K562 (cell line): ENCODE measurements at regions not wholly inside any gene's neighbourhood (a gene's known extent, or its start where the extent isn't known, plus 50 kb on each side); places are given as distances from the start of the nearest gene placed in this dataset.

Experiments used
- CEBPB ChIP-seq: fragments of 450-650 bp; IDR thresholded peaks from 2 replicates; pipeline ENCODE4 v1.6.1; 2016; ENCODE audit warnings: missing genetic modification characterization, missing compliant biosample characterization
- ELF4 ChIP-seq: fragments of 450-650 bp; formaldehyde crosslinking; IDR thresholded peaks from 2 replicates; pipeline ENCODE4 v1.4.0; 2022; ENCODE audit warnings: missing genetic modification characterization
- GTF2A2 ChIP-seq: IDR thresholded peaks from 2 replicates; pipeline ENCODE4 v1.6.1; 2016; ENCODE audit warnings: mild to moderate bottlenecking, missing genetic modification characterization, missing compliant biosample characterization
- HNRNPL ChIP-seq: fragments of 200-400 bp; formaldehyde crosslinking; IDR thresholded peaks from 2 replicates; pipeline ENCODE4 v1.6.1; 2017; ENCODE audit warnings: low read depth, mild to moderate bottlenecking, low read length
- MXI1 ChIP-seq: IDR thresholded peaks from 2 replicates; pipeline ENCODE4 v1.6.1; 2011; ENCODE audit warnings: low read depth, mild to moderate bottlenecking, improper control_type of control experiment, low read length
- SIN3A ChIP-seq, 2 experiments: fragments of 150-350 bp in 1 of 2; IDR thresholded peaks; 2 replicates each; pipeline ENCODE4 v1.6.1; 2011 to 2016; ENCODE audit warnings: borderline replicate concordance in 2 of 2, low read depth in 2 of 2, low read length in 2 of 2, mild to moderate bottlenecking in 2 of 2, moderate library complexity in 2 of 2; ENCODE audit not compliant: control insufficient read depth in 1 of 2
- ZBTB1 ChIP-seq: sonication (generic); formaldehyde crosslinking; IDR thresholded peaks from 2 replicates; pipeline ENCODE4 v1.8.1; 2023; ENCODE audit warnings: missing genetic modification reagents, low read depth, mild to moderate bottlenecking, borderline replicate concordance
- ZNF121 ChIP-seq: sonication (generic); formaldehyde crosslinking; conservative IDR thresholded peaks from 2 replicates; pipeline ENCODE4 v1.8.0; 2022; ENCODE audit warnings: missing genetic modification reagents
- ZNF324 ChIP-seq: fragments of 250-450 bp; sonication (Bioruptor Pico); IDR thresholded peaks from 2 replicates; pipeline ENCODE4 v1.4.0; 2020; ENCODE audit warnings: mild to moderate bottlenecking
- ZNF644 ChIP-seq: fragments of 200-800 bp; sonication (Bioruptor generic); IDR thresholded peaks from 2 replicates; pipeline ENCODE4 v1.6.1; 2016; ENCODE audit warnings: low read depth, missing genetic modification characterization, missing compliant biosample characterization
- TF ChIP-seq, protein P1 (sequence below): IDR thresholded peaks from 3 replicates; pipeline ENCODE4 v1.6.1; 2011; ENCODE audit warnings: borderline replicate concordance, mild to moderate bottlenecking, moderate library complexity; ENCODE audit not compliant: insufficient read length; ENCODE audit errors: extremely low read depth
- TF ChIP-seq, protein P2 (sequence below), 3 experiments: IDR thresholded peaks in 2 of 3; conservative IDR thresholded peaks in 1 of 3; 2 replicates each; pipeline ENCODE4 v1.5.1; 2011 to 2012; ENCODE audit warnings: low read length in 3 of 3, mild to moderate bottlenecking in 3 of 3, control low read depth in 2 of 3, improper control_type of control experiment in 1 of 3, inconsistent platforms in 1 of 3, low read depth in 1 of 3, mixed read lengths in 1 of 3, moderate library complexity in 1 of 3; ENCODE audit not compliant: insufficient read depth in 2 of 3
- TF ChIP-seq, protein P3 (sequence below): fragments of 450-650 bp; IDR thresholded peaks from 2 replicates; pipeline ENCODE4 v1.6.1; 2014; ENCODE audit warnings: low read depth, mild to moderate bottlenecking, moderate library complexity, borderline replicate concordance
- TF ChIP-seq, protein P4 (sequence below), 2 experiments: fragments of 150-350 bp in 1 of 2; IDR thresholded peaks; 2 replicates each; pipeline ENCODE4 v1.6.1; 2012 to 2016; ENCODE audit warnings: low read depth in 2 of 2, low read length in 2 of 2, mild to moderate bottlenecking in 1 of 2, moderate library complexity in 1 of 2

DNA sequence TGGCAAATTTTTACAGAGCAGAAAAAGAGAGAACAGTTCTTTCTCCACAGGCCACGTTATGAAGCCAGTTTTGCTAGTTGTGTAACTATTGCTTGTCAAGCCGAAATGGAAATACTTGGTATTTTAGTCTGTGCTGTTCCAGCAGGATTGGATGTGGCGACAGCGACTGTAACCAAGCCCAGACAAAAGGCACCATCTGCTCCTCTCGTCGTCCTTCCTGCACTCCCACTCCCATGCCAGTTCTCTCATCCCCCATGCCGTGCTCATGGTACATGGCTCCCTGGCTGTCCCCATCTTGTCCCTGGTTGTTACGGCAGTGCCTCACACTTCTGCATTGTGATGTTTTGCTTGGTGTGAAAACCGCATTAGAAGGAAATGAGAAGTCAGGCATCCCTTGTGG is 185.7 kb upstream of the FZD8 start:
- TF ChIP-seq GTF2A2 (tag) (no peak), ZNF644 (tag) (no peak), SIN3A (IDR thresholded peaks at IDR 0.05; ENCODE audit: borderline replicate concordance in 2 of 2, control insufficient read depth in 1 of 2, low read depth in 2 of 2, low read length in 2 of 2) (no peak), ELF4 (CRISPR knock-in tag) (no peak), MXI1 (no peak), CEBPB (no peak), ZNF324 (CRISPR knock-in tag) (no peak), HNRNPL (no peak), ZNF121 (CRISPR knock-in tag) (no peak), ZBTB1 (CRISPR knock-in tag) (no peak)
- TF ChIP-seq, protein P1, sequence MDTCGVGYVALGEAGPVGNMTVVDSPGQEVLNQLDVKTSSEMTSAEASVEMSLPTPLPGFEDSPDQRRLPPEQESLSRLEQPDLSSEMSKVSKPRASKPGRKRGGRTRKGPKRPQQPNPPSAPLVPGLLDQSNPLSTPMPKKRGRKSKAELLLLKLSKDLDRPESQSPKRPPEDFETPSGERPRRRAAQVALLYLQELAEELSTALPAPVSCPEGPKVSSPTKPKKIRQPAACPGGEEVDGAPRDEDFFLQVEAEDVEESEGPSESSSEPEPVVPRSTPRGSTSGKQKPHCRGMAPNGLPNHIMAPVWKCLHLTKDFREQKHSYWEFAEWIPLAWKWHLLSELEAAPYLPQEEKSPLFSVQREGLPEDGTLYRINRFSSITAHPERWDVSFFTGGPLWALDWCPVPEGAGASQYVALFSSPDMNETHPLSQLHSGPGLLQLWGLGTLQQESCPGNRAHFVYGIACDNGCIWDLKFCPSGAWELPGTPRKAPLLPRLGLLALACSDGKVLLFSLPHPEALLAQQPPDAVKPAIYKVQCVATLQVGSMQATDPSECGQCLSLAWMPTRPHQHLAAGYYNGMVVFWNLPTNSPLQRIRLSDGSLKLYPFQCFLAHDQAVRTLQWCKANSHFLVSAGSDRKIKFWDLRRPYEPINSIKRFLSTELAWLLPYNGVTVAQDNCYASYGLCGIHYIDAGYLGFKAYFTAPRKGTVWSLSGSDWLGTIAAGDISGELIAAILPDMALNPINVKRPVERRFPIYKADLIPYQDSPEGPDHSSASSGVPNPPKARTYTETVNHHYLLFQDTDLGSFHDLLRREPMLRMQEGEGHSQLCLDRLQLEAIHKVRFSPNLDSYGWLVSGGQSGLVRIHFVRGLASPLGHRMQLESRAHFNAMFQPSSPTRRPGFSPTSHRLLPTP, result no peak
- TF ChIP-seq, protein P2, sequence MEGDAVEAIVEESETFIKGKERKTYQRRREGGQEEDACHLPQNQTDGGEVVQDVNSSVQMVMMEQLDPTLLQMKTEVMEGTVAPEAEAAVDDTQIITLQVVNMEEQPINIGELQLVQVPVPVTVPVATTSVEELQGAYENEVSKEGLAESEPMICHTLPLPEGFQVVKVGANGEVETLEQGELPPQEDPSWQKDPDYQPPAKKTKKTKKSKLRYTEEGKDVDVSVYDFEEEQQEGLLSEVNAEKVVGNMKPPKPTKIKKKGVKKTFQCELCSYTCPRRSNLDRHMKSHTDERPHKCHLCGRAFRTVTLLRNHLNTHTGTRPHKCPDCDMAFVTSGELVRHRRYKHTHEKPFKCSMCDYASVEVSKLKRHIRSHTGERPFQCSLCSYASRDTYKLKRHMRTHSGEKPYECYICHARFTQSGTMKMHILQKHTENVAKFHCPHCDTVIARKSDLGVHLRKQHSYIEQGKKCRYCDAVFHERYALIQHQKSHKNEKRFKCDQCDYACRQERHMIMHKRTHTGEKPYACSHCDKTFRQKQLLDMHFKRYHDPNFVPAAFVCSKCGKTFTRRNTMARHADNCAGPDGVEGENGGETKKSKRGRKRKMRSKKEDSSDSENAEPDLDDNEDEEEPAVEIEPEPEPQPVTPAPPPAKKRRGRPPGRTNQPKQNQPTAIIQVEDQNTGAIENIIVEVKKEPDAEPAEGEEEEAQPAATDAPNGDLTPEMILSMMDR (IDR thresholded peaks at IDR 0.05 in 2 of 3, conservative IDR thresholded peaks at IDR 0.05 in 1 of 3; ENCODE audit: insufficient read depth in 2 of 3, low read depth in 1 of 3, low read length in 3 of 3), result no peak
- TF ChIP-seq, protein P3, sequence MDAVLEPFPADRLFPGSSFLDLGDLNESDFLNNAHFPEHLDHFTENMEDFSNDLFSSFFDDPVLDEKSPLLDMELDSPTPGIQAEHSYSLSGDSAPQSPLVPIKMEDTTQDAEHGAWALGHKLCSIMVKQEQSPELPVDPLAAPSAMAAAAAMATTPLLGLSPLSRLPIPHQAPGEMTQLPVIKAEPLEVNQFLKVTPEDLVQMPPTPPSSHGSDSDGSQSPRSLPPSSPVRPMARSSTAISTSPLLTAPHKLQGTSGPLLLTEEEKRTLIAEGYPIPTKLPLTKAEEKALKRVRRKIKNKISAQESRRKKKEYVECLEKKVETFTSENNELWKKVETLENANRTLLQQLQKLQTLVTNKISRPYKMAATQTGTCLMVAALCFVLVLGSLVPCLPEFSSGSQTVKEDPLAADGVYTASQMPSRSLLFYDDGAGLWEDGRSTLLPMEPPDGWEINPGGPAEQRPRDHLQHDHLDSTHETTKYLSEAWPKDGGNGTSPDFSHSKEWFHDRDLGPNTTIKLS, result no peak
- TF ChIP-seq, protein P4, sequence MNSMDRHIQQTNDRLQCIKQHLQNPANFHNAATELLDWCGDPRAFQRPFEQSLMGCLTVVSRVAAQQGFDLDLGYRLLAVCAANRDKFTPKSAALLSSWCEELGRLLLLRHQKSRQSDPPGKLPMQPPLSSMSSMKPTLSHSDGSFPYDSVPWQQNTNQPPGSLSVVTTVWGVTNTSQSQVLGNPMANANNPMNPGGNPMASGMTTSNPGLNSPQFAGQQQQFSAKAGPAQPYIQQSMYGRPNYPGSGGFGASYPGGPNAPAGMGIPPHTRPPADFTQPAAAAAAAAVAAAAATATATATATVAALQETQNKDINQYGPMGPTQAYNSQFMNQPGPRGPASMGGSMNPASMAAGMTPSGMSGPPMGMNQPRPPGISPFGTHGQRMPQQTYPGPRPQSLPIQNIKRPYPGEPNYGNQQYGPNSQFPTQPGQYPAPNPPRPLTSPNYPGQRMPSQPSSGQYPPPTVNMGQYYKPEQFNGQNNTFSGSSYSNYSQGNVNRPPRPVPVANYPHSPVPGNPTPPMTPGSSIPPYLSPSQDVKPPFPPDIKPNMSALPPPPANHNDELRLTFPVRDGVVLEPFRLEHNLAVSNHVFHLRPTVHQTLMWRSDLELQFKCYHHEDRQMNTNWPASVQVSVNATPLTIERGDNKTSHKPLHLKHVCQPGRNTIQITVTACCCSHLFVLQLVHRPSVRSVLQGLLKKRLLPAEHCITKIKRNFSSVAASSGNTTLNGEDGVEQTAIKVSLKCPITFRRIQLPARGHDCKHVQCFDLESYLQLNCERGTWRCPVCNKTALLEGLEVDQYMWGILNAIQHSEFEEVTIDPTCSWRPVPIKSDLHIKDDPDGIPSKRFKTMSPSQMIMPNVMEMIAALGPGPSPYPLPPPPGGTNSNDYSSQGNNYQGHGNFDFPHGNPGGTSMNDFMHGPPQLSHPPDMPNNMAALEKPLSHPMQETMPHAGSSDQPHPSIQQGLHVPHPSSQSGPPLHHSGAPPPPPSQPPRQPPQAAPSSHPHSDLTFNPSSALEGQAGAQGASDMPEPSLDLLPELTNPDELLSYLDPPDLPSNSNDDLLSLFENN (IDR thresholded peaks at IDR 0.05; ENCODE audit: low read depth in 2 of 2, low read length in 2 of 2), result no peak
